ENCODE measurements at regions not wholly inside any gene's neighbourhood (a gene's known extent, or its start where the extent isn't known, plus 50 kb on each side); places are given as distances from the start of the nearest gene placed in this dataset.

DNA sequence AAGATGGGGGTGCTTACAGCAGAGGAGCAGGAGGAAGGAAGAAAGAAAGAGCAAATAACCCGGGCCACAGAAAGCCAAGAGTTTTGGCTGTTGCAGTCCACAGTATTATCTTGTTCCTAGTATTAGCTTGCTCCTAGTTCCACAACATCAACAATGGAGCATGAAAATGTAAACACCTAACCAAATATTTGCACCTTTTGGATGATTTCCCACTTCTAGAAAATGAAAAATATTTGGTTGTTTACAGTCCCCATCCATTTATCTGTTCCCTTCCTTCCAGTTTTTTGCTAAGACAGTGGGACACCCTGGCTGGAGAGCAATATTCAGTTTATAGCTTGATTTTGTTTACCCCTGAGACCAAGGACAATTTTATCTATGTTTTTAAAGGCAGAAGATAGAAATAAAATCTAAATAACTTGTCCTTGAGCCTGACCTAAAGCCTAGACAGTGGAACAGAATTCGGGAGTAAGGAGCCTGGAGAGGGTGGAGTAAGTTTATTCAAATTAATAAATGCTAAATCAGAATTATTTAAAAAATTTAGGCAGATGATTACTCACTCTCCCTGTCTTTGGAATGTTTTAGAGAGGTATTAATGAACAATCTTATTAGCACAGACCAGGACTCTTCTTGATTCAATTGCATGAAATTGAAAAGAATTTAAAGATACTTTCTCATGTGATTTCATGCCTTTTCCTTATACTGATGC is 51.6 kb downstream of the RESF1 start:
- DNase-seq (ENCODE audit: low read depth, low spot score) (no peak), FAIRE-seq (no peak), ATAC-seq (no peak)
- no peaks in the 10 kb centered on the region for H4K20me1 ChIP-seq (ENCODE audit: control insufficient read depth, insufficient read depth)
- TF ChIP-seq CHD1 (IDR thresholded peaks at IDR 0.05; ENCODE audit: low read depth, low read length): no peak
- no peak for TF ChIP-seq HDAC2 (IDR thresholded peaks at IDR 0.05)
- TF ChIP-seq WRNIP1 (IDR thresholded peaks at IDR 0.05; ENCODE audit: borderline replicate concordance, low read depth, low read length): no peak
- no peak for TF ChIP-seq SP1 (IDR thresholded peaks at IDR 0.05; ENCODE audit: low read depth, low read length)
- TF ChIP-seq RBBP5 (conservative IDR thresholded peaks at IDR 0.05): no peak
- no peak for TF ChIP-seq DPF2 (IDR thresholded peaks at IDR 0.05)
- TF ChIP-seq SRF (IDR thresholded peaks at IDR 0.05; ENCODE audit: low read depth in 2 of 2, low read length in 2 of 2): no peak
- TF ChIP-seq ZNF274 (IDR thresholded peaks at IDR 0.05; ENCODE audit: insufficient read depth, insufficient read length): no peak
- TF ChIP-seq, protein P1, sequence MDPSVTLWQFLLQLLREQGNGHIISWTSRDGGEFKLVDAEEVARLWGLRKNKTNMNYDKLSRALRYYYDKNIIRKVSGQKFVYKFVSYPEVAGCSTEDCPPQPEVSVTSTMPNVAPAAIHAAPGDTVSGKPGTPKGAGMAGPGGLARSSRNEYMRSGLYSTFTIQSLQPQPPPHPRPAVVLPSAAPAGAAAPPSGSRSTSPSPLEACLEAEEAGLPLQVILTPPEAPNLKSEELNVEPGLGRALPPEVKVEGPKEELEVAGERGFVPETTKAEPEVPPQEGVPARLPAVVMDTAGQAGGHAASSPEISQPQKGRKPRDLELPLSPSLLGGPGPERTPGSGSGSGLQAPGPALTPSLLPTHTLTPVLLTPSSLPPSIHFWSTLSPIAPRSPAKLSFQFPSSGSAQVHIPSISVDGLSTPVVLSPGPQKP (IDR thresholded peaks at IDR 0.05; ENCODE audit: low read depth, low read length): no peak
- no peak for TF ChIP-seq JUNB (IDR thresholded peaks at IDR 0.05)
- TF ChIP-seq, protein P2, sequence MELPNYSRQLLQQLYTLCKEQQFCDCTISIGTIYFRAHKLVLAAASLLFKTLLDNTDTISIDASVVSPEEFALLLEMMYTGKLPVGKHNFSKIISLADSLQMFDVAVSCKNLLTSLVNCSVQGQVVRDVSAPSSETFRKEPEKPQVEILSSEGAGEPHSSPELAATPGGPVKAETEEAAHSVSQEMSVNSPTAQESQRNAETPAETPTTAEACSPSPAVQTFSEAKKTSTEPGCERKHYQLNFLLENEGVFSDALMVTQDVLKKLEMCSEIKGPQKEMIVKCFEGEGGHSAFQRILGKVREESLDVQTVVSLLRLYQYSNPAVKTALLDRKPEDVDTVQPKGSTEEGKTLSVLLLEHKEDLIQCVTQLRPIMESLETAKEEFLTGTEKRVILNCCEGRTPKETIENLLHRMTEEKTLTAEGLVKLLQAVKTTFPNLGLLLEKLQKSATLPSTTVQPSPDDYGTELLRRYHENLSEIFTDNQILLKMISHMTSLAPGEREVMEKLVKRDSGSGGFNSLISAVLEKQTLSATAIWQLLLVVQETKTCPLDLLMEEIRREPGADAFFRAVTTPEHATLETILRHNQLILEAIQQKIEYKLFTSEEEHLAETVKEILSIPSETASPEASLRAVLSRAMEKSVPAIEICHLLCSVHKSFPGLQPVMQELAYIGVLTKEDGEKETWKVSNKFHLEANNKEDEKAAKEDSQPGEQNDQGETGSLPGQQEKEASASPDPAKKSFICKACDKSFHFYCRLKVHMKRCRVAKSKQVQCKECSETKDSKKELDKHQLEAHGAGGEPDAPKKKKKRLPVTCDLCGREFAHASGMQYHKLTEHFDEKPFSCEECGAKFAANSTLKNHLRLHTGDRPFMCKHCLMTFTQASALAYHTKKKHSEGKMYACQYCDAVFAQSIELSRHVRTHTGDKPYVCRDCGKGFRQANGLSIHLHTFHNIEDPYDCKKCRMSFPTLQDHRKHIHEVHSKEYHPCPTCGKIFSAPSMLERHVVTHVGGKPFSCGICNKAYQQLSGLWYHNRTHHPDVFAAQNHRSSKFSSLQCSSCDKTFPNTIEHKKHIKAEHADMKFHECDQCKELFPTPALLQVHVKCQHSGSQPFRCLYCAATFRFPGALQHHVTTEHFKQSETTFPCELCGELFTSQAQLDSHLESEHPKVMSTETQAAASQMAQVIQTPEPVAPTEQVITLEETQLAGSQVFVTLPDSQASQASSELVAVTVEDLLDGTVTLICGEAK (IDR thresholded peaks at IDR 0.05; ENCODE audit: borderline replicate concordance): no peak
- no peak for TF ChIP-seq POLR2AphosphoS2 (IDR thresholded peaks at IDR 0.05; ENCODE audit: low read depth, low read length)
- no peak for TF ChIP-seq SPI1 (IDR thresholded peaks at IDR 0.05; ENCODE audit: borderline replicate concordance, insufficient read depth, low read depth, low read length)
- H3K27me3 ChIP-seq (replicated peaks in 1 of 2; ENCODE audit: control insufficient read depth in 2 of 2, insufficient read depth in 2 of 2, low read length in 1 of 2): no peaks in the 10 kb centered on the region
- RAD21 ChIA-PET (ENCODE audit: unreplicated experiment): no interaction called here
- CTCF ChIA-PET: no interaction called here
- H3K4me2 ChIP-seq (ENCODE audit: control insufficient read depth, insufficient read depth): no peak overlapping the region
- no peak overlapping the region for H3K27ac ChIP-seq (ENCODE audit: control insufficient read depth, insufficient read depth)
- intact Hi-C loops (cut with micrococcal nuclease; ENCODE audit: unreplicated experiment) (no loop called here), in situ Hi-C loops (cut with MboI) (no loop called here)
- no peak overlapping the region for H3K9ac ChIP-seq (ENCODE audit: control insufficient read depth, insufficient read depth, low read length)
- H3K4me3 ChIP-seq: no peak overlapping the region
- POLR2A ChIA-PET: no interaction called here
- SMC1A ChIA-PET (ENCODE audit: uncharacterized antibody, unreplicated experiment): no interaction called here
- H3K79me2 ChIP-seq (ENCODE audit: control insufficient read depth, insufficient read depth, low read length): no peaks in the 10 kb centered on the region
- 70% methylated on average over 2 of the region's 2 CpGs for WGBS (ENCODE audit: insufficient coverage, insufficient replicate concordance, low lambda C conversion rate, missing lambda C conversion rate)
- H3K9me3 ChIP-seq (replicated peaks; ENCODE audit: control insufficient read depth, insufficient read depth, low read length): no peaks in the 10 kb centered on the region
- no TSS peak for BruUV-seq (replicated peaks)
- no peak overlapping the region for H2AFZ ChIP-seq (ENCODE audit: control insufficient read depth, low read depth, low read length)
- no peaks in the 10 kb centered on the region for H3K4me1 ChIP-seq (ENCODE audit: control insufficient read depth, insufficient read depth, low read length)
- no peaks in the 10 kb centered on the region for H3K36me3 ChIP-seq (ENCODE audit: control insufficient read depth in 2 of 2, insufficient read depth in 2 of 2, low read length in 1 of 2)

Data from GM12878 (cell line).